Right hindlimb (tissue), 1 donor: ENCODE measurements at regions not wholly inside any gene's neighbourhood (a gene's known extent, or its start where the extent isn't known, plus 50 kb on each side); places are given as distances from the start of the nearest gene placed in this dataset.

ENCODE experiments used
- DNase-seq: peaks from one replicate; pipeline ENCODE4 v3.0.0-alpha.2; 2018

GRCh38 chr5:82800826-82801225 is 276.4 kb downstream of the TMEM167A start:
- DNase-seq, result no peak

GRCh38 chr5:82799361-82800077 is 277.7 kb downstream of the TMEM167A start:
- DNase-seq, result no peak

GRCh38 chr5:82798676-82799075 is 278.5 kb downstream of the TMEM167A start:
- no peak for DNase-seq

- no peak for DNase-seq
These were observed 280.4 kb downstream of the TMEM167A start for GRCh38 chr5:82796643-82797416.

- DNase-seq, result no peak
These were observed 282.3 kb downstream of the TMEM167A start for GRCh38 chr5:82794876-82795275.

DNA sequence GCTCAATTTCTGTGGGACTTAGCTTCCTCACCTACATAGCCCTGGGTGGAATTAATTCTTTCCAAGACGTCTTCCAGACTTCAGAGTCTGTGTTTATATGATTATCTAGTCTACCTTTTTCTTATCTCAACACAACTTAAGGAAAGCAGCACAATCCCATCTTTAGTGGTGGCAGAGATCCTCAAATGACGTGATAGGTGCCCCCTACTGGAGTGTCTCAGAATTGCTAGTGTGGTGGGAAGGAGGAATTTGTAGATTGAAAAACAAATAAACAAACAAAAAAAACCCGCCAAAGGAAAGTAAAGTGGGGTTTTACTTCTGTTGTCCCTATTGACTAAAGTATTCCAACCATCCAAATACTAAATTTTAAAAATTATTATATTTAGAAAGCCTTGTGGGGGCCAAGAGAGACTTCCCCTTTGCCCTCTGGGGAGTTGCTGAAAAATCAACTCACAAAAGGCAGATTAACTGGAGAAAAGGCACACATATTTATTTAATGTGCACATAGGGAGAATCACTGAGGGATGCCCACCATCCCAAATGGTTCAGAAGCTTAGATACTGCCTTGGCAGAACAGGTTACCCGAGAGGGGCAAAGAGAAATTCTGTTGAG is 283.3 kb downstream of the TMEM167A start:
- no peak for DNase-seq

DNA sequence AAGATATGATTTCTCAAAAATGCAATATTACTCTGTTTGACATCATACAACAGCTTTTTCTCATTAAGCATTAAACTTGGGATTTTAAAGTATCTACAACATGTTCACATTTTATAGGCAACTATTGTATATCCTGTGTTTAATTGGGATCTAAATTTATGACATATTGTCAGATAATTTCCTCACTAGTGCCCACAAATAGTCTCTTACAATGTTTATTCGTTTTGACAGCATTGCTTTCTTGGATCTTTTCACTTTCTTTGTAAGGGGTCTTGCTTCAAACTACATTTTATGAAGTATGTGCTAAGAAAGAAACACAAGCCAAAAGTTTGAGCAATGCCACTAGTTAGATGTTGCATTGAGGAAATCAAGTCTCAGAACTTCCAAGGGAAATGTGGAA is 285.1 kb downstream of the TMEM167A start:
- no peak for DNase-seq

DNA sequence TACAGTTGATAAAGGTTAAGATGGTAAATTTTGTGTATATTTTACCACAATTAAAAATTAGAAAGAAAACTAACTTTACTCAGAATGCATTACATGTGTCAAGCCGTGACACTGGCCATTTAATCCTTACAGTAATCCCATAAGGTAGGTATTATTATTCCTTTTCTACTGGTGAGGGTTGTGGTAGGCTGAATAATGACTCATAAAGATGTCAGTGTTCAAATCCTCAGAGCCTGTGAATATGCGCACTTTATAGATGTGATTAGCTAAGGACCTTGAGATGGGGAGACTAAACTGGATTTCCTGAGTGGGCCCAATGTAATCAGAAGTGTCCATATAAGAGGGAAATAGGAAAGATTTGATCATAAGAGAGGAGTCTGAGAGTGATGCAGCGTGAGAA is 288.1 kb downstream of the TMEM167A start:
- DNase-seq, result no peak

GRCh38 chr5:82786748-82787147 is 290.4 kb downstream of the TMEM167A start:
- no peak for DNase-seq

DNA sequence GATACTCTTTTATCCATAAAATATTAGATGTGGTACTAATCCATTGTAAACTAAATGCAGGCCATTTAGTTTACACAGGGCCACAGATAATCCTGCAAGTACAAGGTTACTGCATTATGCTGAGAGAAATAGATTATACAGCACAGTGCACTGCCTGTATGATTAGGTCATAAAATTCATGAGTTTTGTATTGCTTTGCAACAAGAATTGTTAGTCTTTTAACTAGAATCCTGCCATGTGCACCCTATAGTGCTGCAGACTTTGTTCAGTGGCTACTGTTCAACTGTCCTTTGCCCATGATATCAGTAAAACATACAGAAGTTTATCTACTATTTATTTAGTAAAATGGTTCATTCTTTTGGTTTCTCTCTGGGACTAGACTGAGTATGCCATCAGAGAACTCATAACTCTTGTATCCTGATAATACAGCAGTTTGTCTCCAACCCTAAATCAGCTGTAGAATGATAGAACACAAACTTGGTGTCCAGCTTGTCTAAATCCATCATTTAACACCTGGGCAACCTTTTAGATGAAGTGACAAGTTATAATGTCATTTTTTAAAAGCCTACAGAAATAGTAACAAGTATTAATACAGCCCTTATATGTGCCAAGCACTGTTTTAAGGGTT is 291.2 kb downstream of the TMEM167A start:
- DNase-seq, result no peak

DNA sequence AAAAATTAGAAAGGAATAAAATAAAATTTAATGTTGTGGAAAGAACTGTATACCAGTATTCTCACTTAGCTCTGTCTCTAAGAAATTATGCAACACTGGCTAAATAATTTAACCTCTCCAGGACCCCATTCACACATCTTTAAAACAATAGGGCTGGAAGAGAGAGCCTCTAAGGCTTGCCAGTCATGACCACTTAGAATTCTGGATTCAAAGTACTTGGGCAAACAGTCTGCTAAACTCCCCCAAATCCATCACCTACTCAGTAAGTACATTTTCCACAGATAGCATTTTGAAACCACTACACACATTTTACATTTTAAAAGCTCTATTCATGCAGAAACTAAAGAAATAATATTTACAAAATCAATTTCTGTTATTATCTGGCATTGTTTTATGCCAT is 291.7 kb downstream of the TMEM167A start:
- DNase-seq, result no peak

- no peak for DNase-seq
These were observed 292.7 kb downstream of the TMEM167A start for GRCh38 chr5:82784521-82784920.

DNA sequence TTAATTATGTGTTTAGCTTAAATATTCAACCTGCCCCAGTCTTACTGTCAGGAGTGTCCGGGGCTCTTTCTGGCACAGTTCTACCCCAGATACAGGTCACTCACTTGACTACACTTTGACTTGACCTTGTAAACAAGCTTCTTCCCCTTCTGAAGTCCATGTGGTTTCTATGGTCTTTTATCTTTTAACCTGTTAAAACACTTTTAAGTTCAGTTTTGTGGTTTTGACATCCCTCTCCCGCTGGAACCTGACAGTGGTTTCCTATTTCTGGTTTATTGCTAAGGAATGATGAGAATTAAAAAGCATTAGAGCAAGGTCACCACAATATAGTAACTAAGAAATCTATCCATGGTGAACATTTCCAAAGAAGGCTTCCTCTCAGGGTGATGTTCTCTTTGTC is 300.1 kb downstream of the TMEM167A start:
- no peak for DNase-seq

DNA sequence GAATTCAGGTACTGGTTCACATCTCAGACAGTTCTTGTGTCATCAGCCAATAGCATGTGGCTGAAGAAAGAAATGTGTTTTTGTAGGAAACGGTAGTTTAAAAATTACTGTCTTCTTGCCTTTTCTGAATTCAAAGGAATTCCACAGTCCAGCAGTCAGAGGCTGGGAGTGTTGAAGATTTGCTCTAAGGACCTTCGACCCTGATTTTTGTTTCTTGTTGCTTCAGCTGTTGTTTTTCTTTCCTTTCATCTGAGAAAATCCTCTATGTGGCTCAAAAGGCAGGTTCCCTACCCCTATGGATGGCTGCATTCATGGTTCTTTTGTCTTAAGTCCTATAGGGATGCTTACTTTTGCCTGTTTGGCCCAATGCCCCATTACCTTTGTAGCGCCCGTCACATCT is 304.9 kb downstream of the TMEM167A start:
- DNase-seq, result no peak

DNA sequence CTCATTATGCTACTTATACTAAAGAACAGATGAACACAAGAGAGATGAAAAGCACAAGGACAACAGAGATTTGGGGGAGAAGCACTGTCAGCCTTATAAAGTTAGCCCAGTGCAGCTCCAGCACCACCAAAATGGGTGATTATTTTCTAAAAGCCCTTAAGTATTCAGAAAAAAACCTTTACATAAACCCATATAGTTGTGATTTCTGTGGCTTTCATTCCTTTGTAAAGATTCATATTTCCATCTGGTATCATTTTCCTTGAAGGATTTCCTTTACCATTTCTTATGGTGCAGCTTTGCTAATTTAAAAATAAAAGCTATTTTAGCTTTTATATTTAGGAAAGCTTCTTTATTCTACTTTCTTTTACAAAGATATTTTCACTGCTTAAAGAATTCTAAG is 311.0 kb downstream of the TMEM167A start:
- DNase-seq, result no peak

- no peak for DNase-seq
These were observed 311.4 kb downstream of the TMEM167A start for GRCh38 chr5:82765765-82766164.

DNA sequence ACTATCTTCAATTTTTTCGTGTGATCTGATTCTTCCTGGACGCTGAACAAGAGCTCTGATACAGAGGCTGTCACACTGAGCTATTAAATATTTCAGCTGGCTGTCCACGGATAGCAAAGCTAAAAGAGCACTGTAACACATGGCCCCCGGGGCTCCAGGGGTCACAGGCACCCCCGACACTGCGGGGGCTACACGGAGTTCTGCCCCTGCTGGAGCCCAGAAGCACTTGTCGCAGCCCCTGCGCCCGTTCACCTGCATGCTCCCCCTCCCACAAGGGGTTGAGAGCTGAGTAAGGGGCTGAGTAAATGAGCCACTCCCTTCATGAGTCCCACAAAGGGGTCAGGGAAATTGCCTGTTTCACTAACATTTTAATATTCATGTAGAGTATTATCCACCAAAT is 316.3 kb downstream of the TMEM167A start:
- DNase-seq, result no peak

- DNase-seq, result no peak
These were observed 318.3 kb downstream of the TMEM167A start for GRCh38 chr5:82758881-82759280.

GRCh38 chr5:82754759-82755158 is 322.4 kb downstream of the TMEM167A start:
- no peak for DNase-seq

DNA sequence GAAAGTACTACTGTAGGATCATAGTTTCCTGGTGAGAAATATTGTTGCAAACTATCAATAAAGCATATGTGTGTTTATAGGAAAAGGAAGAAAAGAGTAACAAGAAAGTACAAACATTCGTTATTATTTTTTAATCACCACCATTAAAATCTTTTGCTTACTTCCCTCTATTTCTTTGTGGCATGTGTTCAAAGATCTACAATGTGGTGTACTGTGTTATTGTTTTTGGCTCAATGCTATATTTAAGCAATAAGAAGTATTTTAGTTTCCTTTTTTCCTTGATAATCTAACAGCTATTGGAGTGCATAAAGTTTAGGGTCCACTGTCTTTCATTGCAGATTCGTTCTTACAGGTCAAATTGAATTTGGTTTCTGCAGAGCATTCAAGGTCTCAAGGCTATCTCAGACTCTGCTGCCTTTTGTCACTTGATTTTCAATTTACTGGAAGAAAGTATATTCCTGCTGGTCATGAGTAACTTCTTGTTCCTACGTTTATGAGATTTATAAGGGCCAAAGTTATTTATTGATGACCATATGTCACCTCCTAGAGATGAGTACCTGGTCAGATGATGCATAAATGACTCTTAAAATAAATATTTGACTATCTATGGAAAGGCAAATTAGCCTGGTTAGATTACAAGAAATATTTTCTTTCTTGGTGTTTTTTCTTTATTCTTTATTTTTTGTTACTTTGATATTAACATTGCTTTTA is 323.0 kb downstream of the TMEM167A start:
- no peak for DNase-seq

DNA sequence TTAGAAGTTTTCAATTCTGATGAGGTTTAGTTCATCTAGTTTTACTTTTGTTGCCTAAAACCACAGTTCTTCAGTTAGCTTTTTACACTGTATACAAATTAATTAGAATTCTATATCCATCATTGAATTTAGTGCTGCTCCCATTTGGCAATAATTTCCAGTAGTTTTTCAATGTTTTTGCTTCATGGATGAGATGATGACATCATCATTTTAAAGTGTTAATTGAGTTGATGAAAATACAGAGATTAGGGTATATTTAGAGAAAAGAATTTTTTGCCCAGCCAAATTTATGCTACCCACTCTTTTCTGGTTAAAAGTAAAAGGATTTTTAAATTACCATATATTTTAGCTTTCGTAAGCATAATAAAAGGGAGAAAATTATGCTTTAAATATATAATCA is 323.8 kb downstream of the TMEM167A start:
- no peak for DNase-seq

GRCh38 chr5:82749461-82749820 is 327.8 kb downstream of the TMEM167A start:
- peak; percentile 52 for DNase-seq
